Posterior cingulate gyrus (tissue), 11 donors: ENCODE measurements at regions not wholly inside any gene's neighbourhood (a gene's known extent, or its start where the extent isn't known, plus 50 kb on each side); places are given as distances from the start of the nearest gene placed in this dataset.
A peak's percentile ranks its signal among the peaks of the same experiment; 100 is the strongest.
"Not testable (repeated sequence)": the region's sequence is repeated elsewhere in the genome, so short reads cannot be mapped to it uniquely, and the experiment has no call there.

Experiments
- DNase-seq, 10 donors: peaks; one replicate each; pipeline versions ENCODE4 v3.0.0 to v3.0.0-alpha.2; 2020 to 2021; ENCODE audit warnings: mixed read lengths in 3 of 10
- intact Hi-C: fragments of 100-400 bp; cut with DNase I; formaldehyde crosslinking; loops from one replicate; pipeline ENCODE4 v1.15.1; 2023

DNA sequence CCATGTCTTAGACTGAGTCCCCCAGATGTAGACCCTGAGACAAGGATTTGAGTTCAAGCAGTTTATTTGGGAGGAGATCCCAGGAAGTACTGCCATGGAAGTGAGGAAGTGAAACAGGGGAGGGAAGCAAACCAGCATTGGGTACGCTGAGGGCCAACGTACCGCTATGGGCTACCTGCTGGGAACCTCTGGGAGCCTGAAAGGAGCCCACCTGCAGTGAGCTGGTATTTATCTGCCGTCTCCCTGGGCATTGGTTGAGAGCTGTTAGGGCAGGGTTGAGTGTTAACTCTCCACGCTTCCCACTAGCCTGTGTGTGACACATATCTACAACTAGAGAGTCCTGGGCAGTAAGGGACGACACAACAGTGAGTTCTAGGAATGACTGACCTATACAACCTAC is 131.6 kb upstream of the SLC24A2 start:
- intact Hi-C loops = loop anchor here (10.0 kb wide), 2 partner anchors 146 to 424 kb away; no protein-coding TSS in a partner anchor

DNA sequence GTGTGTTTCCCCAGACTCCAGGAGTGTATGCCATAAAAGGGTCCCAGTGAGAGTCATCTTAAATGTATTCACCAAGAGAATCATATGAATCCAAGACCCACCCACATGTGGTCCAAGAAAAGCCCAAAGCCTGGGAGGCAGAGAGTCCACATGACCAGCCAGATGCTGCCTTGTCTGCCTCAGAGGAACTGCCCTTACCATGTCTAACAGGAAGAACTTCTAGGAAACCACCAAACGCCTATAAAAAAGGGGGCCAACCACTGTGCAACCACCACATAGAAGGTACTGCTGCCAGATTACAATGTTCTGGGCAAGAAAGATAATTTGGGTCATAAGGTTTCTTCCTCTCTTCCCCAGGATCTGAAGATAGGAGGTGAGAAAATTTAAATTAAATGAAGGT is 129.8 kb upstream of the SLC24A2 start:
- peak in 2 of 10 donors; percentile 65 to 76 for DNase-seq
- intact Hi-C loops = no loop called here

More for the DNA sequence above, 131.6 kb upstream of the SLC24A2 start:
- DNase-seq = no peak

DNA sequence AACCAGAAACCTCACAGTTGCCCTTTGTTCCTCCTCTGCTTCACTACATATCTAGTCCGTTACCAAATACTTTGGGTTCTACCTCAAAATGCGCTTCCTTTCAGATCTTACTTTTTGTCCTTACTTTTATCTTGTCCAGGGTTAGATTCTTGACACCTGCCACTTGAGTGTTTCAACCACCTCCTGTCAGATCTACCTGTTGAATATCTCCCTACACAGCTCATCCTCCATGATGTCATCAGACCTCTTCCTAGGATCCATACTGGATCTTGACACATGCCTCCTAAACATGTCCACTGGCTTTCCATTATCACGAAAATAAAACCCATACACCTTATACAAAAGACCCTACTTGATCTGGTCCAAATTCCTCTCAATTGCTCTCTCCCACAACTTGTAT is 125.2 kb upstream of the SLC24A2 start:
- intact Hi-C loops = no loop called here
- no peak for DNase-seq

DNA sequence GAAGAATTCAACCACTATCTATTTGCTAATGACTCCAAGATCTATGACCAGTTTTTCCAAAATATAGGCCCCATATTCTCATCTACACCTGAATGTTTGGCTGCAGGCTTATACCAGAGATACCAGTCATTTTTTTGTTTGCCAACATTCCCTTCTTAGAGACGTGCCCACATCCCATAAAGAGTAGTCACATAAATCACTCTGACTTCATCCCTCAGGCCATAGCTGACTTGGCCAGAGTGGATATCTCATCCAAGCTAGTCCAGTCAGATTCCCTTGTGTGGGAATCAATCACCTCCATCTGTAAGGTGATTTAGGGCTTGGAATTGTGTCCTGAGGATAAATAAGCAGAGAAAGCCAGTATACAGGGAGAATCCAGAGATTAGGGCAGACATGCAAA is 124.3 kb upstream of the SLC24A2 start:
- no peak for DNase-seq
- intact Hi-C loops = no loop called here

DNA sequence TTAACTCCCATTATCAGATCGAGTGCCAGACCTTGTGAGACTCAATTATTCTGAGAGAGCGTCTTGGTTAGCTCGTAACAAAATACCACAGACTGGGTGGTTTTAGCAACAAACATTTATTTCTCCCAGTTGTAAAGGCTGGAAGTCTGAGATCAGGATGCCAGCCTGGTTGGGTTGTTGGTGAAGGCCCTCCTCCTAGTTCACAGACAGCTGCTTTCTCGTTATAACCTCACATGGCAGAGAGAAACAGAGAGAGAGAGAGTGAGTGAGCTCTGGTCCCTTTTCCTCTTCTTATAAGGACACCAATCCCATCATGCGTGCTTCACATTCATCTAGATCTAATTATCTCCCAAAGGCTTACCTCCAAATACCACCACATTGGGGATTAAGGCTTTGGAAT is 114.2 kb upstream of the SLC24A2 start:
- DNase-seq = no peak
- intact Hi-C loops = no loop called here

DNA sequence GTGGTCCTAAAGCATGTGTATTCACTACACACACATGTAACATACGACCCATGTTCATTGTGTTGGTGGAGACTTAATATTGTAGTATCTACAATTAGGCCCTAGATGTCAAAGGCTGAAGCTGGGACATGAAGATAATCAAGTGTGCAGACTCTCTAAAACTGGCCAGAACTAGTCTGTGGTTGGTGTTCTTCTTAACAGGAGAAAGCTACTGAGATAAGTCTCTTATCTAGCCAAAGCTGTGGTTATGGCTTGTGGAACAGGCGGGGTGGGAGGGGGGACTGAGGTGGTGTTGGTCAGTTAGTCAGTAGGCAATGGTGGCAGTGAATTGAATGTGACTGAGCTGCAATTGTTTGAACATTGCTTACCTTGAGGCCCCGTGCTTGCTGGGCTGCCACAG is 112.7 kb upstream of the SLC24A2 start:
- DNase-seq = no peak
- intact Hi-C loops = no loop called here

DNA sequence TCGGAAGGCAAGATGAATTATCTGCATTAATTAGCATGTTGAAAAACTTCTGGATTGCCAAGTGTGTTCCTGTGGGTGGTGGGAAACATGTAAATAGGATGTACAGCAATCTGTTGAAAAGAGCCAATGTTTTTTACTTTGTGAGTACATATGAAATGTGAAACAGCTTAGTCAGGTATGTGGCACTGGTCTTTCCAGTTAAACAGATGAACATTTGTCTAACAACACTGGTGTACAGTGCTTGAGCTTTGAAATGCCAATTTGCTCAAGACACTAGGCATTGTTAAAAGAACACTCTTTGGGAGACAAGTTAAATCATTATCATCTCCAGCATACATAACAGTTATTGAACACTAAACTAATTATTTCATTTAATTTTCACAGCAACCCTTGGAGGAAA is 107.3 kb upstream of the SLC24A2 start:
- intact Hi-C loops = no loop called here
- no peak for DNase-seq

DNA sequence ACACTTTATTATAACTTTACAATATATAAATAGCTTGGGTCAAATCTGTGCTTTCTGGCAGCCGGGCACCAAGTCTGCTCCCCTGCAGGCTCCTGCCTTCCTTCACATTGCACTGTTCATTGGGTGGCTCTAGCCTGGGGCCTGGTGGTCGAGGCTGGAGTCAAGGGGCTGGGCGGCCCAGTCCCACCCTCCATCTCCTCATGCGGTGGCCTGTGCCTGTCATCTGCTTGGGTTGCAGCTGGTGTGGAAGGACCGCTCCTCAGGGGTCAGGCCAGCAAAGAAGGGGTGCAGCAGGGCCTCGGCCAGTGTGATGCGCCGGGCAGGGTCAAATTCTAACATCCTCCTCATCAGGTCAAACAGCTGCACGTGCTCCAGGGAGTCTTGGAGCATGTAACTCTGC is 106.7 kb upstream of the SLC24A2 start:
- DNase-seq = peak in 3 of 10 donors; percentile 44 to 79 (median 45)
- intact Hi-C loops = not testable (repeated sequence)

DNA sequence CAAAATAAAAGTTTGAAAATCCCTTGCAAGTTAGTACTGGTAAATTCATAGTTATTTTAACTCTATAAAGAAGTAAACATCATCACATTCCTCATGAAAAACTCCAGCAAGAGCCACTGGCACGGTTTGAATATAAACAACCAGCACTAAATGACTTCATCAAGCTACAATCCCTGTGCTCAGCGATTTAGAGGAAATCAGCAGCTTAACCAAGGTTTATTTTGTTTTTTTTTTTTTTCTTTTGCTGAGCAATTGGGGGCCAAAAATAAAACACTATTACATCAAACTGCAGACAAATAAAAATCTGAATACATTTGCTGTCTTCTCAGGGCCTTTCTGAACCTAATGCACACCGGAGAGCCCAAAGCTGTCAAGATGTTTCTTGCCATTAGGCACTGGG is 106.2 kb upstream of the SLC24A2 start:
- no peak for DNase-seq
- intact Hi-C loops = no loop called here

DNA sequence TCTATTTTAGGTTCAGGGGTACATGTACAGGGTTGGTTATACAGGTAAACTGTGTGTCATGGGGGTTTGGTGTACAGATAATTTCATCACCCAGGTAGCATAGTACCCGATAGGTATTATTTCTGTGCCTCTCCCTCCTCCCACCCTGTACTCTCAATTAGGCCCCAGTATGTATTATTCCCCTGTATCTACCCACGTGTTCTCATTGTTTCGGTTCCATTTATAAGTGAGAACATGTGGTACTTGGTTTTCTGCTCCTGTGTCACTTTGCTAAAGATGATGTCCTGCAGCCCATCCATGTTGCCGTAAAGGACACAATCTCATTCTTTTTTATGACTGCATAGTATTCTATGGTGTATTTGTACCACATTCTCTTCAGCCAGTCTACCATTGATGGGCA is 96.8 kb upstream of the SLC24A2 start:
- no peak for DNase-seq
- intact Hi-C loops = no loop called here

DNA sequence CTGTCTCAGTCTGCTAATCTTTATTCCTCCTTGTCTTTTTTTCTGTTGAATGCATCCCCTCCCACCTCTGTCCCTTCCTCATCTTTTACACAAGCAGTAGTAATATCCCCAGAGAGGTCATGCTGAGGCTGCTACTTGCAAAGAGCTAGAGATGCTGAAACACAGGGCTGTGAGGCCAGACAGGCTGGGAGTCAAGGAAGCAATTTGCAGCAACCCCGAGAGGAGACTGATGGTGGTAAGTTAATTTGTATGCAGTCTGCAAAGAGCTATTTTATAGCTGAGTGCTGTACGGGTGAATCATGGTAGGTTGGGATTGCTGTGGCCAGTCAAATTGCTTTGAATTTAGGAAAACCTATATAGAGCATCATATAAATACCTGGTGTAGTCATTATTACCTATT is 90.2 kb upstream of the SLC24A2 start:
- DNase-seq = no peak
- intact Hi-C loops = no loop called here

DNA sequence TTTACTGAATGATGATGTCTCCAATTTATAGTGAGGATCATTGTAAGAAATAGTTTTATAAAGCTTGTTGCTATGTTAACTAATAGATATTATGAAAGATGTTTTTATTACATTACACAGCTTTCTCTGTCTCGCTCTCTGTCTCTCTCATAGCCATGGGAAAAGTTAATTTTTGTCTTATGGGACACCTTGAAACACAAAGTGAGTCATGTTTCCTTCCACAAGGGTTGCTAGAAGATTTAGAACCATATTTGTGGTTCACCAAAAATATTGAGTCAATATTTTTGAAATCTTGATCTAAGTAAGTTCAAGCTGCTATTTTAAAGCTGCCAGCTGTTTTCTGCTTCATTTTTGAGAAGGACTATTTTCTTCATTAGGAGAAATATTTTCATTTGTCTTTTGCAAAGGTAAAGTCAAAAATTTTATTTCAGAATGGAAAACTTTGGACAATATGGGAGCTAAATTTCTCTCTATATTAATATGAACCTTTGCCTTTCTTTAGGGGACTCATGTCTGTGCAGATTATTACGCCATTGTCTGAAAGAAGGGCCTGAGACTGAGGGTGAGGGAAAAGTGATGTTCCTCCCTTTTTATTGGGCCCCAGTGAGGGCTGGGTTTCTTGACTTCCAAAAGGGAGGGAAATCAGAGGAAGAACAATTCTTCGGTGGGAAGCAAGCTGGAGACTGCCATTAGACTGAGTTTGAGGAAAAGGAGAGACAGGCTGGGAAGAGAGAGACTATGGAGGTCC is 87.9 kb upstream of the SLC24A2 start:
- no peak for DNase-seq
- intact Hi-C loops = no loop called here

DNA sequence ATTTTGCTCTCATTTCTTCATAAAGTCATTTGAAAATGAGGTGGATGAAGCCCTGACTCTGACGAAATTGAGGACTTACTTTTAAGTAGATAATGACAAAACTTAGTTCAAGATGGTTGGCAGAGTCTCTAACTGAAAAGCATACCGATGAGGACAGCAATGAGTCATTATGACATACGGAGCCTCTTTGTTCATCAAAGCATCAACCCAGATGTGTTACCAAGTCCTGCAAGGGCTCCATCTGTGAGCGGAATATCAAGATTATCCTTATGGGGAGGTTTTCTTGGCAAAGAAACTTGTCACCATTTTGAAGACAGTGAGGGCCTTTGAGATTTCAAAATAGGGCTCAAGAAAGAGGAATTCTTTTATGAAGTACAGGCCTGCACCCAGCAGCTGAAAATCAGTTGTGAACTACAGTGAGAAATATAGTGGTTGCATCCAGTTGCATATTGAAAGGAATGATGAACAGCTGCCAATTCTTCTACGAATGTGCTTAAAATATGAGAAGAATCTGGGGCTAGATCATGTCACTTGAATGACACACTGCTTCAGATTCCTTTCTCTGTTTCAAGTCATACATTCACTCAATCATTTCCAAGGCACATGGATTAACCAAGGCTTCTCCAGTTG is 86.6 kb upstream of the SLC24A2 start:
- intact Hi-C loops = no loop called here
- no peak for DNase-seq

DNA sequence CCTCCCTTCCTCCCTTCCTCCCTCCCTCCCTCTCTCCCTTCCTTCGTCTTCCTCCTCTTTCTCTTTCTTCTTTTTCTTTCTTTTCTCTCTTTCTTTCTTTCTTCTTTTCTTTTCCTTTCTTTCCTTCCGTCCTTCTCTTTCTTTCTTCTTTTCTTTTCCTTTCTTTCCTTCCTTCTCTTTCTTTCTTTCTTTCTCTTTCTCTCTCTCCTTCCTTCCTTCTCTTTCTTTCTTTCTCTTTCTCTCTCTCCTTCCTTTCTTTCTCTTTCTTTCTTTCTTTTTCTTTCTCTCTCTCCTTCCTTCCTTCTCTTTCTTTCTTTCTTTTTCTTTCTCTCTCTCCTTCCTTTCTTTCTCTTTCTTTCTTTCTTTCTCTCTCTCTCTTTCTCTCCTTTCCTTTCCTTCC is 84.4 kb upstream of the SLC24A2 start:
- intact Hi-C loops = not testable (repeated sequence)

DNA sequence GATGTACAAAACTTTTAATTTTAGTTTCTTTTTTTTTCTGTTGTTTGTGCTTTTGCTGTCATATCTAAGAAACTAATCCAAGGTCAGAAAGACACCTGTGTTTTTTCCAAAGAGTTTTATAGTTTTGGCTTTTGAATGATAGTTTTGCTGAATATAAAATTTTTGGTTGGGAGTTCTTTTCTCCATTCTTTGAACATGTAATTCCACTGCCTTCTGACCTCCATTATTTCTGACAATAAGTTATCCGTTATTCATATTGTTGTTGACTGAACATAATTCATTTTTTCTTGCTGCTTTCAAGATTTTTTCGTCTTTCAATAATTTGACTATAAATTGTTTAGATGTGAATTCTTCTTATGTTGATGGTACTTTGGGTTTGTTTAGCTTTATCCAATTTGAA is 82.2 kb upstream of the SLC24A2 start:
- intact Hi-C loops = no loop called here
- no peak for DNase-seq

More for the DNA sequence above, 84.4 kb upstream of the SLC24A2 start:
- DNase-seq = not testable (repeated sequence)

DNA sequence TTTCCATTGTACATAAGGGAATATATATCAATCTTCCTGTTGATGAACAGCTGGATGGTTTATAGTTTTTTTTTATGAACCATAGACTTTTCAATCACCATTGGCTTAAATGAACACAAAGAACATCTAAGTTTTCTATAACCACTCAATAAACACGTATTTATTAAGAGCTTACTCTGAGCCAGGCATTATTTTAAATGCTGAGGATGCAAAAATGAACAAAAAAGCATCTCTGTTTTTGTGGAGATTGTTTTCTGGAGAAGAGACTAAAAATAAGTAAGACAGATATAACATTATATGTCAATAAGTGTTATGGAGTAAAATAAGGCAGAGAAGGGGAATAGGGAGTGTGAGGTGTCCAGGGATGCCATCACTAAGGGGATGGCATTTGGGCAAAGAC is 52.1 kb upstream of the SLC24A2 start:
- DNase-seq = no peak
- intact Hi-C loops = no loop called here
